SK-N-MC (cell line): ENCODE measurements at regions not wholly inside any gene's neighbourhood (a gene's known extent, or its start where the extent isn't known, plus 50 kb on each side); places are given as distances from the start of the nearest gene placed in this dataset.

Source experiments
- DNase-seq: peaks from one replicate; pipeline ENCODE4 v3.0.0-alpha.2; 2011; ENCODE audit warnings: low read depth, low spot score
- H3K27ac ChIP-seq: fragments of 200-600 bp; sonication (generic); 2 replicates; pipeline ENCODE4 v1.5.1; 2016; ENCODE audit warnings: mixed run types
- H3K36me3 ChIP-seq: fragments of 200-600 bp; sonication (generic); 2 replicates; pipeline ENCODE4 v1.6.1; 2017; ENCODE audit warnings: antibody characterized with exemption, low read length, mixed read lengths; ENCODE audit not compliant: insufficient read depth
- H3K4me3 ChIP-seq: fragments of 200-600 bp; sonication (generic); 2 replicates; pipeline ENCODE4 v1.5.1; 2016
- H3K9ac ChIP-seq: fragments of 200-600 bp; sonication (generic); 2 replicates; pipeline ENCODE4 v1.8.0; 2017; ENCODE audit warnings: mixed run types, mixed read lengths; ENCODE audit not compliant: insufficient read length
- H3K9me3 ChIP-seq: fragments of 200-600 bp; sonication (generic); 2 replicates; pipeline ENCODE4 v1.6.1; 2017; ENCODE audit warnings: low read depth, mild to moderate bottlenecking, antibody characterized with exemption, low read length, moderate library complexity, mixed read lengths
- EZH2 ChIP-seq: fragments of 200-600 bp; sonication (generic); IDR thresholded peaks from one replicate; pipeline ENCODE4 v1.6.1; 2017; ENCODE audit warnings: antibody characterized with exemption
- FOXP2 ChIP-seq: optimal IDR thresholded peaks from 2 replicates; pipeline ENCODE3; 2011; ENCODE audit warnings: mild to moderate bottlenecking, moderate library complexity; ENCODE audit not compliant: insufficient read depth; ENCODE audit errors: extremely low read length, control extremely low read depth
- POLR2AphosphoS5 ChIP-seq: IDR thresholded peaks from 2 replicates; pipeline ENCODE4 v1.6.1; 2012; ENCODE audit warnings: mild to moderate bottlenecking, low read depth, low read length, borderline replicate concordance

- no peak overlapping the region for H3K4me3 ChIP-seq
- no peak for DNase-seq
- H3K9me3 ChIP-seq, result no peaks in the 10 kb centered on the region
- no peaks in the 10 kb centered on the region for H3K36me3 ChIP-seq
- H3K27ac ChIP-seq, result no peak overlapping the region
- TF ChIP-seq EZH2, result no peak
- no peak for TF ChIP-seq POLR2AphosphoS5
- no peak for TF ChIP-seq FOXP2
- no peak overlapping the region for H3K9ac ChIP-seq
These were observed 452.4 kb downstream of the MED13L start for GRCh38 chr12:115824936-115825602.

- TF ChIP-seq FOXP2 (no peak), POLR2AphosphoS5 (no peak), EZH2 (no peak)
- Histone ChIP-seq H3K27ac (no peak overlapping the region), H3K4me3 (no peak overlapping the region), H3K36me3 (no peaks in the 10 kb centered on the region), H3K9ac (no peak overlapping the region), H3K9me3 (no peaks in the 10 kb centered on the region)
- DNase-seq, result no peak
These were observed 453.9 kb downstream of the MED13L start for GRCh38 chr12:115823635-115824034.

- Histone ChIP-seq H3K9ac (no peak overlapping the region), H3K9me3 (no peaks in the 10 kb centered on the region), H3K4me3 (no peak overlapping the region), H3K27ac (no peak overlapping the region), H3K36me3 (no peaks in the 10 kb centered on the region)
- DNase-seq, result no peak
- TF ChIP-seq EZH2 (no peak), POLR2AphosphoS5 (no peak), FOXP2 (no peak)
These were observed 456.8 kb downstream of the MED13L start for GRCh38 chr12:115820656-115821055.

GRCh38 chr12:115818973-115819372, 458.5 kb downstream of the MED13L start:
- no peak for DNase-seq
- Histone ChIP-seq H3K9me3 (no peaks in the 10 kb centered on the region), H3K4me3 (no peak overlapping the region), H3K9ac (no peak overlapping the region), H3K27ac (no peak overlapping the region), H3K36me3 (no peaks in the 10 kb centered on the region)
- TF ChIP-seq FOXP2 (no peak), POLR2AphosphoS5 (no peak), EZH2 (no peak)

- H3K9ac ChIP-seq, result no peak overlapping the region
- H3K36me3 ChIP-seq, result no peaks in the 10 kb centered on the region
- no peaks in the 10 kb centered on the region for H3K9me3 ChIP-seq
- TF ChIP-seq EZH2, result no peak
- TF ChIP-seq POLR2AphosphoS5, result no peak
- TF ChIP-seq FOXP2, result no peak
- no peak overlapping the region for H3K4me3 ChIP-seq
- no peak overlapping the region for H3K27ac ChIP-seq
- no peak for DNase-seq
These were observed 460.1 kb downstream of the MED13L start for GRCh38 chr12:115817389-115817788.

GRCh38 chr12:115815924-115816323, 461.6 kb downstream of the MED13L start:
- DNase-seq, result no peak
- TF ChIP-seq FOXP2 (no peak), POLR2AphosphoS5 (no peak), EZH2 (no peak)
- H3K27ac ChIP-seq, result no peak overlapping the region
- H3K9ac ChIP-seq, result no peak overlapping the region
- no peaks in the 10 kb centered on the region for H3K36me3 ChIP-seq
- no peaks in the 10 kb centered on the region for H3K9me3 ChIP-seq
- no peak overlapping the region for H3K4me3 ChIP-seq

- DNase-seq, result no peak
- no peak overlapping the region for H3K27ac ChIP-seq
- TF ChIP-seq POLR2AphosphoS5 (no peak), FOXP2 (no peak), EZH2 (no peak)
These were observed 464.2 kb downstream of the MED13L start for GRCh38 chr12:115813256-115813655.

GRCh38 chr12:115811929-115812328, 465.6 kb downstream of the MED13L start:
- Histone ChIP-seq H3K36me3 (no peaks in the 10 kb centered on the region), H3K27ac (no peak overlapping the region), H3K9ac (no peak overlapping the region), H3K4me3 (no peak overlapping the region), H3K9me3 (no peaks in the 10 kb centered on the region)
- TF ChIP-seq POLR2AphosphoS5 (no peak), EZH2 (no peak), FOXP2 (no peak)
- DNase-seq, result no peak

More at GRCh38 chr12:115813256-115813655, 464.2 kb downstream of the MED13L start:
- H3K36me3 ChIP-seq, result no peaks in the 10 kb centered on the region
- no peak overlapping the region for H3K4me3 ChIP-seq
- H3K9ac ChIP-seq, result no peak overlapping the region
- H3K9me3 ChIP-seq, result no peaks in the 10 kb centered on the region

- DNase-seq, result no peak
- Histone ChIP-seq H3K9ac (no peak overlapping the region), H3K36me3 (no peaks in the 10 kb centered on the region), H3K9me3 (no peaks in the 10 kb centered on the region), H3K27ac (no peak overlapping the region), H3K4me3 (peak overlapping the region; percentile 14; the same call in 1 of the 2 replicates)
- TF ChIP-seq POLR2AphosphoS5 (no peak), FOXP2 (no peak), EZH2 (no peak)
These were observed 466.4 kb downstream of the MED13L start for GRCh38 chr12:115811045-115811444.
